GM12878 (cell line): ENCODE measurements at regions not wholly inside any gene's neighbourhood (a gene's known extent, or its start where the extent isn't known, plus 50 kb on each side); places are given as distances from the start of the nearest gene placed in this dataset.
A peak's percentile ranks its signal among the peaks of the same experiment; 100 is the strongest.

Experiments
- EZH2 ChIP-seq: IDR thresholded peaks from 2 replicates; pipeline ENCODE4 v1.6.1; 2012; ENCODE audit warnings: low read depth, mild to moderate bottlenecking, control low read depth, inconsistent platforms, low read length, borderline replicate concordance; ENCODE audit not compliant: control insufficient read depth
- HDAC6 ChIP-seq: fragments of 200-600 bp; sonication (generic); IDR thresholded peaks from one replicate; pipeline ENCODE4 v1.8.0; 2017; ENCODE audit warnings: antibody characterized with exemption; ENCODE audit not compliant: unreplicated experiment
- HDGF ChIP-seq: fragments of 450-650 bp; IDR thresholded peaks from 2 replicates; pipeline ENCODE4 v1.6.1; 2016; ENCODE audit warnings: antibody characterized with exemption
- JUND ChIP-seq: IDR thresholded peaks from 2 replicates; pipeline ENCODE4 v1.6.1; 2012; ENCODE audit warnings: low read depth, mild to moderate bottlenecking, low read length, improper control_type of control experiment, moderate library complexity
- POLR2A ChIP-seq: IDR thresholded peaks from 2 replicates; pipeline ENCODE4 v1.6.1; 2011; ENCODE audit warnings: low read depth, mild to moderate bottlenecking, low read length
- POLR2AphosphoS5 ChIP-seq: IDR thresholded peaks from 2 replicates; pipeline ENCODE4 v1.6.1; 2011; ENCODE audit warnings: mild to moderate bottlenecking, low read length, inconsistent platforms
- TARDBP ChIP-seq: IDR thresholded peaks from 2 replicates; pipeline ENCODE4 v1.6.1; 2016; ENCODE audit warnings: borderline replicate concordance
- TF ChIP-seq, protein P1 (sequence below): IDR thresholded peaks from 2 replicates; pipeline ENCODE4 v1.6.1; 2011; ENCODE audit warnings: low read depth, mild to moderate bottlenecking, low read length, moderate library complexity, borderline replicate concordance; ENCODE audit errors: extremely low read depth
- TF ChIP-seq, protein P2 (sequence below), 3 experiments: IDR thresholded peaks in 2 of 3; conservative IDR thresholded peaks in 1 of 3; 2 replicates each; pipeline ENCODE4 v1.5.1; 2011; ENCODE audit warnings: low read depth in 3 of 3, low read length in 3 of 3, mild to moderate bottlenecking in 3 of 3, control low read depth in 2 of 3, moderate library complexity in 2 of 3, inconsistent platforms in 1 of 3, mixed read lengths in 1 of 3; ENCODE audit not compliant: control insufficient read depth in 2 of 3, insufficient read depth in 1 of 3; ENCODE audit errors: extremely low read depth in 1 of 3

DNA sequence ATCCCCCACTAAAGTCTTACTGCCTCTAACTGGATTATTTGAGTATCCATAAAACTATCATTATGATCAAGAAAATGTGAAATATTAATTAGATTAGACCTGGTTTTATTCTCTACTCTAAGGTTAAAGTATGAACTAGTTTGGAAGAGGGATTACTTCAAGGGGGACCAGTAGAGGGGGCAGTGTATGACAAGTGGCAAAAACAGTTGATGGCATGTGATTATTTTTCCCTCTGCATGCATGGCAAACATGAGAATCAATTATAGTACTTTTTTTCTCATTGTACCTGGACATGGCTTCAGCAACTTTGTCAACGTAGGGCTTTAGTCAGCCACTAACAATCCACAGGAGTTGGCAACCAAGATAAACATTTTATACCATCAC lies 145.0 kb upstream of the SLC38A2 start:
- TF ChIP-seq POLR2A (no peak), EZH2 (no peak), HDGF (no peak), JUND (no peak), TARDBP (no peak), HDAC6 (no peak), POLR2AphosphoS5 (no peak)
- TF ChIP-seq, protein P1, sequence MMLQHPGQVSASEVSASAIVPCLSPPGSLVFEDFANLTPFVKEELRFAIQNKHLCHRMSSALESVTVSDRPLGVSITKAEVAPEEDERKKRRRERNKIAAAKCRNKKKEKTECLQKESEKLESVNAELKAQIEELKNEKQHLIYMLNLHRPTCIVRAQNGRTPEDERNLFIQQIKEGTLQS = no peak
- TF ChIP-seq, protein P2, sequence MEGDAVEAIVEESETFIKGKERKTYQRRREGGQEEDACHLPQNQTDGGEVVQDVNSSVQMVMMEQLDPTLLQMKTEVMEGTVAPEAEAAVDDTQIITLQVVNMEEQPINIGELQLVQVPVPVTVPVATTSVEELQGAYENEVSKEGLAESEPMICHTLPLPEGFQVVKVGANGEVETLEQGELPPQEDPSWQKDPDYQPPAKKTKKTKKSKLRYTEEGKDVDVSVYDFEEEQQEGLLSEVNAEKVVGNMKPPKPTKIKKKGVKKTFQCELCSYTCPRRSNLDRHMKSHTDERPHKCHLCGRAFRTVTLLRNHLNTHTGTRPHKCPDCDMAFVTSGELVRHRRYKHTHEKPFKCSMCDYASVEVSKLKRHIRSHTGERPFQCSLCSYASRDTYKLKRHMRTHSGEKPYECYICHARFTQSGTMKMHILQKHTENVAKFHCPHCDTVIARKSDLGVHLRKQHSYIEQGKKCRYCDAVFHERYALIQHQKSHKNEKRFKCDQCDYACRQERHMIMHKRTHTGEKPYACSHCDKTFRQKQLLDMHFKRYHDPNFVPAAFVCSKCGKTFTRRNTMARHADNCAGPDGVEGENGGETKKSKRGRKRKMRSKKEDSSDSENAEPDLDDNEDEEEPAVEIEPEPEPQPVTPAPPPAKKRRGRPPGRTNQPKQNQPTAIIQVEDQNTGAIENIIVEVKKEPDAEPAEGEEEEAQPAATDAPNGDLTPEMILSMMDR (IDR thresholded peaks at IDR 0.05 in 2 of 3, conservative IDR thresholded peaks at IDR 0.05 in 1 of 3; ENCODE audit: control insufficient read depth in 2 of 3, extremely low read depth in 1 of 3, insufficient read depth in 1 of 3, low read depth in 3 of 3, low read length in 3 of 3) = peak; percentile 6 to 40 (median 15); a peak in 3 of 6 replicates
